Prostate gland (tissue), 2 donors: ENCODE measurements at regions not wholly inside any gene's neighbourhood (a gene's known extent, or its start where the extent isn't known, plus 50 kb on each side); places are given as distances from the start of the nearest gene placed in this dataset.

ENCODE experiments used
- DNase-seq: peaks from one replicate; pipeline ENCODE4 v3.0.0-alpha.2; 2019; ENCODE audit warnings: low spot score
- H3K27ac ChIP-seq, 2 donors: fragments of 200-600 bp; sonication (generic); 2 replicates each; pipeline ENCODE4 v1.5.1; 2017 to 2019
- H3K27me3 ChIP-seq: fragments of 200-600 bp; sonication (generic); replicated peaks from 2 replicates; pipeline ENCODE4 v1.5.1; 2019; ENCODE audit not compliant: insufficient read depth
- H3K36me3 ChIP-seq, 2 donors: fragments of 200-600 bp; sonication (generic); 1 replicate in 1 of 2; 2 replicates in 1 of 2; pipeline versions ENCODE4 v1.5.1 to v1.8.1; 2017 to 2019
- H3K4me1 ChIP-seq: fragments of 200-600 bp; sonication (generic); replicated peaks from 2 replicates; pipeline ENCODE4 v1.5.1; 2019
- H3K4me3 ChIP-seq, 2 donors: fragments of 200-600 bp; sonication (generic); 2 replicates each; pipeline ENCODE4 v1.5.1; 2017 to 2019
- H3K9me3 ChIP-seq: fragments of 200-600 bp; sonication (generic); 2 replicates; pipeline ENCODE4 v1.5.1; 2017
- CTCF ChIP-seq, 4 experiments: fragments of 200-600 bp in 2 of 4; fragments of 450-650 bp in 2 of 4; sonication (generic) in 2 of 4; IDR thresholded peaks; 1 replicate in 3 of 4; 2 replicates in 1 of 4; pipeline ENCODE4 v1.5.1; 2016 to 2019; ENCODE audit warnings: antibody characterized with exemption in 4 of 4, mild to moderate bottlenecking in 2 of 4, moderate library complexity in 2 of 4
- POLR2A ChIP-seq: fragments of 450-650 bp; IDR thresholded peaks from one replicate; pipeline ENCODE4 v1.6.1; 2016; ENCODE audit warnings: antibody characterized with exemption, mild to moderate bottlenecking
- POLR2AphosphoS5 ChIP-seq: sonication (generic); formaldehyde crosslinking; IDR thresholded peaks from one replicate; pipeline ENCODE4 v1.6.1; 2017; ENCODE audit warnings: antibody characterized with exemption
- WGBS: methylation state at CpG from one replicate; pipeline ENCODE4 v1.1.5; 2018; 5-methylcytosine and 5-hydroxymethylcytosine counted together
- intact Hi-C: fragments of 100-400 bp; cut with DNase I; formaldehyde crosslinking; loops from one replicate; pipeline ENCODE4 v1.14.2; 2022

- Histone ChIP-seq H3K4me1 (no peaks in the 10 kb centered on the region), H3K36me3 (no peaks in the 10 kb centered on the region), H3K27ac (no peak overlapping the region), H3K9me3 (no peaks in the 10 kb centered on the region), H3K4me3 (no peak overlapping the region), H3K27me3 (no peaks in the 10 kb centered on the region)
- WGBS = 58% methylated on average over 2 of the region's 2 CpGs
- intact Hi-C loops = no loop called here
- TF ChIP-seq POLR2A = no peak
- no peak for TF ChIP-seq POLR2AphosphoS5
- no peak for TF ChIP-seq CTCF (IDR thresholded peaks at IDR 0.05)
- DNase-seq = no peak
Observed at GRCh38 chr10:36236931-36237330, 594.8 kb upstream of the FZD8 start.

GRCh38 chr10:36236341-36236740, 594.2 kb upstream of the FZD8 start:
- WGBS = 15% methylated on average over 1 of the region's 1 CpG
- H3K36me3 ChIP-seq = no peaks in the 10 kb centered on the region
- H3K9me3 ChIP-seq = no peaks in the 10 kb centered on the region
- no peak overlapping the region for H3K4me3 ChIP-seq
- DNase-seq = no peak
- H3K27me3 ChIP-seq = no peaks in the 10 kb centered on the region
- intact Hi-C loops = no loop called here
- no peak overlapping the region for H3K27ac ChIP-seq
- no peaks in the 10 kb centered on the region for H3K4me1 ChIP-seq
- TF ChIP-seq POLR2AphosphoS5 (no peak), POLR2A (no peak), CTCF (IDR thresholded peaks at IDR 0.05) (no peak)

GRCh38 chr10:36232935-36233334, 590.8 kb upstream of the FZD8 start:
- WGBS = 78% methylated on average over 3 of the region's 3 CpGs
- intact Hi-C loops = no loop called here
- Histone ChIP-seq H3K27me3 (no peaks in the 10 kb centered on the region), H3K4me3 (no peak overlapping the region), H3K27ac (no peak overlapping the region), H3K9me3 (no peaks in the 10 kb centered on the region), H3K4me1 (no peaks in the 10 kb centered on the region), H3K36me3 (no peaks in the 10 kb centered on the region)
- no peak for DNase-seq
- TF ChIP-seq POLR2A (no peak), POLR2AphosphoS5 (no peak), CTCF (IDR thresholded peaks at IDR 0.05) (no peak)

- no peak overlapping the region for H3K4me3 ChIP-seq
- H3K4me1 ChIP-seq = no peaks in the 10 kb centered on the region
- H3K27ac ChIP-seq = no peak overlapping the region
- intact Hi-C loops = no loop called here
- H3K9me3 ChIP-seq = no peaks in the 10 kb centered on the region
- 83% methylated on average over 4 of the region's 4 CpGs for WGBS
- no peak for DNase-seq
- TF ChIP-seq CTCF (IDR thresholded peaks at IDR 0.05) (no peak), POLR2A (no peak), POLR2AphosphoS5 (no peak)
- no peaks in the 10 kb centered on the region for H3K27me3 ChIP-seq
- no peaks in the 10 kb centered on the region for H3K36me3 ChIP-seq
Observed at GRCh38 chr10:36224431-36224985, 582.4 kb upstream of the FZD8 start.

GRCh38 chr10:36221101-36221500, 579.0 kb upstream of the FZD8 start:
- H3K27ac ChIP-seq = no peak overlapping the region
- H3K36me3 ChIP-seq = no peaks in the 10 kb centered on the region
- intact Hi-C loops = no loop called here
- no peak for DNase-seq
- no peaks in the 10 kb centered on the region for H3K27me3 ChIP-seq
- no peaks in the 10 kb centered on the region for H3K9me3 ChIP-seq
- TF ChIP-seq CTCF (IDR thresholded peaks at IDR 0.05) = no peak
- no peak for TF ChIP-seq POLR2A
- TF ChIP-seq POLR2AphosphoS5 = no peak
- no peak overlapping the region for H3K4me3 ChIP-seq
- 50% methylated on average over 1 of the region's 1 CpG for WGBS
- no peaks in the 10 kb centered on the region for H3K4me1 ChIP-seq
